IMR-90 (cell line): ENCODE measurements at regions not wholly inside any gene's neighbourhood (a gene's known extent, or its start where the extent isn't known, plus 50 kb on each side); places are given as distances from the start of the nearest gene placed in this dataset.

ENCODE experiments used
- ATAC-seq: fragments of 200-7000 bp; cut with Tn5 transposase; 2 replicates; pipeline ENCODE4 v1.9.1; 2020; ENCODE audit warnings: low read depth, mild to moderate bottlenecking, moderate library complexity
- BruUV-seq: library from RNA; stranded (reverse); fragments of 400-500 nt; replicated peaks from 2 replicates; lab custom pipeline; 2021; lab: Mats Ljungman, UMichigan
- CTCF ChIA-PET: fragments of 300-600 bp; formaldehyde crosslinking; extraction: SDS; loops from one replicate; lab custom pipeline; 2021; ENCODE audit warnings: antibody characterized with exemption; lab: Yijun Ruan, JAX
- POLR2A ChIA-PET: fragments of 300-600 bp; sonication (Branson Sonifier 250); formaldehyde crosslinking; loops from one replicate; lab custom pipeline; 2022; ENCODE audit warnings: antibody characterized with exemption; ENCODE audit not compliant: unreplicated experiment; lab: Charles Lee
- DNase-seq: peaks from one replicate; pipeline ENCODE4 v3.0.0; 2013
- H2AFZ ChIP-seq: replicated peaks from 2 replicates; pipeline ENCODE3; 2013; ENCODE audit warnings: low read length, mild to moderate bottlenecking; ENCODE audit not compliant: poor library complexity
- H2AK5ac ChIP-seq: 2 replicates; pipeline ENCODE4 v1.6.1; 2013; ENCODE audit warnings: low read depth, low read length, inconsistent platforms
- H2AK9ac ChIP-seq: replicated peaks from 2 replicates; pipeline ENCODE3; 2013; ENCODE audit warnings: mild to moderate bottlenecking, low read depth, low read length, moderate library complexity; ENCODE audit not compliant: poor library complexity
- H2BK120ac ChIP-seq: 2 replicates; pipeline ENCODE4 v1.6.1; 2013; ENCODE audit warnings: low read depth, low read length, inconsistent platforms
- H2BK15ac ChIP-seq: 3 replicates; pipeline ENCODE4 v1.6.1; 2013; ENCODE audit warnings: low read depth, low read length, inconsistent platforms
- H2BK20ac ChIP-seq: 2 replicates; pipeline ENCODE4 v1.6.1; 2013; ENCODE audit warnings: low read depth, mild to moderate bottlenecking, inconsistent platforms, low read length, moderate library complexity
- H2BK5ac ChIP-seq: 2 replicates; pipeline ENCODE4 v1.6.1; 2013; ENCODE audit warnings: mild to moderate bottlenecking, low read depth, low read length, inconsistent platforms; ENCODE audit not compliant: poor library complexity, severe bottlenecking
- H3K14ac ChIP-seq: replicated peaks from 2 replicates; pipeline ENCODE4 v1.6.1; 2013; ENCODE audit warnings: low read depth, low read length, inconsistent platforms
- H3K18ac ChIP-seq: 2 replicates; pipeline ENCODE4 v1.6.1; 2013; ENCODE audit warnings: low read depth, low read length, control low read depth
- H3K23ac ChIP-seq: 2 replicates; pipeline ENCODE4 v1.6.1; 2013; ENCODE audit warnings: low read depth, low read length, inconsistent platforms
- H3K27ac ChIP-seq: 2 replicates; pipeline ENCODE4 v1.5.1; 2013; ENCODE audit warnings: mild to moderate bottlenecking, control low read depth, low read length; ENCODE audit not compliant: insufficient read depth
- H3K27me3 ChIP-seq: 2 replicates; pipeline ENCODE4 v1.6.1; 2013; ENCODE audit warnings: low read length; ENCODE audit not compliant: control insufficient read depth, insufficient read depth
- H3K36me3 ChIP-seq: 2 replicates; pipeline ENCODE4 v1.6.1; 2013; ENCODE audit warnings: low read length, mixed read lengths; ENCODE audit not compliant: control insufficient read depth, insufficient read depth
- H3K4ac ChIP-seq: 2 replicates; pipeline ENCODE4 v1.6.1; 2013; ENCODE audit warnings: low read depth, low read length, inconsistent platforms
- H3K4me1 ChIP-seq: 2 replicates; pipeline ENCODE4 v1.6.1; 2013; ENCODE audit warnings: low read length, mixed read lengths; ENCODE audit not compliant: control insufficient read depth, insufficient read depth
- H3K4me2 ChIP-seq: 2 replicates; pipeline ENCODE4 v1.6.1; 2013; ENCODE audit warnings: low read depth, mild to moderate bottlenecking, control low read depth, low read length, moderate library complexity
- H3K4me3 ChIP-seq: 2 replicates; pipeline ENCODE4 v1.5.1; 2013; ENCODE audit warnings: low read depth, mild to moderate bottlenecking, control low read depth, low read length, moderate library complexity; ENCODE audit not compliant: insufficient read depth
- H3K56ac ChIP-seq: 2 replicates; pipeline ENCODE4 v1.6.1; 2013; ENCODE audit warnings: low read length, inconsistent platforms; ENCODE audit not compliant: insufficient read depth; ENCODE audit errors: extremely low read depth
- H3K79me1 ChIP-seq, 2 experiments: 2 replicates each; pipeline ENCODE4 v1.6.1; 2013; ENCODE audit warnings: low read length in 2 of 2, inconsistent platforms in 1 of 2, low read depth in 1 of 2
- H3K9ac ChIP-seq: 2 replicates; pipeline ENCODE4 v1.6.1; 2013; ENCODE audit warnings: low read depth, low read length, control low read depth
- H3K9me1 ChIP-seq: 2 replicates; pipeline ENCODE4 v1.6.1; 2013; ENCODE audit warnings: low read length, inconsistent platforms; ENCODE audit not compliant: insufficient read depth
- H3K9me3 ChIP-seq: 2 replicates; pipeline ENCODE4 v1.6.1; 2013; ENCODE audit warnings: low read length; ENCODE audit not compliant: control insufficient read depth, insufficient read depth
- H4K20me1 ChIP-seq: 2 replicates; pipeline ENCODE4 v1.6.1; 2013; ENCODE audit warnings: low read length, inconsistent platforms; ENCODE audit not compliant: insufficient read depth
- H4K5ac ChIP-seq: 2 replicates; pipeline ENCODE4 v1.6.1; 2013; ENCODE audit warnings: mild to moderate bottlenecking, low read depth, low read length, control low read depth
- H4K8ac ChIP-seq, 2 experiments: 2 replicates each; pipeline ENCODE4 v1.6.1; 2013; ENCODE audit warnings: low read depth in 2 of 2, low read length in 2 of 2, control low read depth in 1 of 2, inconsistent platforms in 1 of 2
- H4K91ac ChIP-seq: 2 replicates; pipeline ENCODE4 v1.6.1; 2013; ENCODE audit warnings: low read depth, low read length, inconsistent platforms; ENCODE audit not compliant: insufficient read depth
- CTCF ChIP-seq: conservative IDR thresholded peaks from 2 replicates; pipeline ENCODE4 v1.5.1; 2012; ENCODE audit warnings: mild to moderate bottlenecking, low read depth, low read length, improper control_type of control experiment
- ELK1 ChIP-seq: fragments of 150-350 bp; IDR thresholded peaks from 2 replicates; pipeline ENCODE4 v1.6.1; 2016; ENCODE audit warnings: low read depth, mild to moderate bottlenecking, low read length, moderate library complexity, borderline replicate concordance
- FOS ChIP-seq: fragments of 150-350 bp; IDR thresholded peaks from 2 replicates; pipeline ENCODE4 v1.6.1; 2016; ENCODE audit warnings: low read depth, low read length
- RAD21 ChIP-seq: IDR thresholded peaks from 2 replicates; pipeline ENCODE4 v1.6.1; 2012; ENCODE audit warnings: low read length, improper control_type of control experiment
- RCOR1 ChIP-seq: IDR thresholded peaks from 2 replicates; pipeline ENCODE4 v1.6.1; 2012; ENCODE audit warnings: mild to moderate bottlenecking, low read length, improper control_type of control experiment; ENCODE audit not compliant: insufficient replicate concordance
- SMC3 ChIP-seq: fragments of 150-350 bp; IDR thresholded peaks from 2 replicates; pipeline ENCODE4 v1.6.1; 2016; ENCODE audit warnings: low read depth, mild to moderate bottlenecking, antibody characterized with exemption, low read length, moderate library complexity
- WGBS, 2 experiments: methylation state at CpG; one replicate each; pipeline versions ENCODE4 v1.1.5 to v1.1.7; 2013; ENCODE audit warnings: missing lambda C conversion rate in 2 of 2; ENCODE audit not compliant: insufficient read length in 1 of 2; ENCODE audit errors: extremely low coverage in 2 of 2; 5-methylcytosine and 5-hydroxymethylcytosine counted together
- dilution Hi-C: fragments of 300-500 bp; cut with HindIII; formaldehyde crosslinking; loops from one replicate; pipeline ENCODE4 v1.14.3; 2018; ENCODE audit warnings: low sequenced_read_pairs; ENCODE audit not compliant: unreplicated experiment
- in situ Hi-C: fragments of 300-500 bp; cut with MboI; formaldehyde crosslinking; loops from 3 replicates; pipeline ENCODE4 v1.14.3; 2019; ENCODE audit warnings: low sequenced_read_pairs, inconsistent platforms, mixed read lengths
- intact Hi-C: fragments of 100-400 bp; cut with micrococcal nuclease; formaldehyde crosslinking; loops from 2 replicates; pipeline ENCODE4 v1.10.0; 2022

- Histone ChIP-seq H4K5ac (no peak overlapping the region), H4K91ac (no peak overlapping the region), H3K79me1 (no peaks in the 10 kb centered on the region), H2AK9ac (no peak overlapping the region), H3K56ac (no peak overlapping the region), H2BK20ac (no peak overlapping the region), H2BK5ac (no peak overlapping the region), H3K4me2 (no peak overlapping the region), H4K20me1 (no peaks in the 10 kb centered on the region), H3K36me3 (no peaks in the 10 kb centered on the region), H2AFZ (no peak overlapping the region), H4K8ac (no peak overlapping the region), H3K4me1 (no peaks in the 10 kb centered on the region), H3K27ac (no peak overlapping the region), H2BK15ac (no peak overlapping the region), H3K27me3 (no peaks in the 10 kb centered on the region), H3K9me1 (no peaks in the 10 kb centered on the region; the same call in 1 of the 2 replicates), H3K23ac (no peak overlapping the region), H3K14ac (no peak overlapping the region), H2BK120ac (no peak overlapping the region), H3K9me3 (no peaks in the 10 kb centered on the region), H3K4ac (no peak overlapping the region), H2AK5ac (no peak overlapping the region), H3K4me3 (no peak overlapping the region), H3K18ac (no peak overlapping the region), H3K9ac (no peak overlapping the region)
- TF ChIP-seq FOS (no peak), CTCF (peak; percentile 56), SMC3 (peak; percentile 30; the same call in 1 of the 2 replicates), RAD21 (peak; percentile 50), RCOR1 (no peak), ELK1 (no peak)
- peak; percentile 54; the same call in 1 of the 2 replicates for ATAC-seq
- no TSS peak for BruUV-seq
- dilution Hi-C loops: no loop called here
- POLR2A ChIA-PET: no interaction called here
- peak; percentile 40 for DNase-seq
- in situ Hi-C loops: loop anchor here (25.0 kb wide), 1 partner anchor 383 kb away; no protein-coding TSS in a partner anchor
- intact Hi-C loops: loop anchor here (2.0 kb wide), 1 partner anchor 385 kb away; no protein-coding TSS in a partner anchor
- CTCF ChIA-PET: interaction anchor here (0.6 to 1.7 kb wide), 5 partner anchors 10 to 674 kb away, joined by 3 to 6 read pairs (median 4); no protein-coding TSS in a partner anchor
- WGBS, 2 experiments: no CpG with 5 or more reads among the region's 3 CpGs
Observed at GRCh38 chr1:90579212-90579802, 137.8 kb downstream of the BARHL2 start.
